ENCODE measurements at regions not wholly inside any gene's neighbourhood (a gene's known extent, or its start where the extent isn't known, plus 50 kb on each side); places are given as distances from the start of the nearest gene placed in this dataset.

DNA sequence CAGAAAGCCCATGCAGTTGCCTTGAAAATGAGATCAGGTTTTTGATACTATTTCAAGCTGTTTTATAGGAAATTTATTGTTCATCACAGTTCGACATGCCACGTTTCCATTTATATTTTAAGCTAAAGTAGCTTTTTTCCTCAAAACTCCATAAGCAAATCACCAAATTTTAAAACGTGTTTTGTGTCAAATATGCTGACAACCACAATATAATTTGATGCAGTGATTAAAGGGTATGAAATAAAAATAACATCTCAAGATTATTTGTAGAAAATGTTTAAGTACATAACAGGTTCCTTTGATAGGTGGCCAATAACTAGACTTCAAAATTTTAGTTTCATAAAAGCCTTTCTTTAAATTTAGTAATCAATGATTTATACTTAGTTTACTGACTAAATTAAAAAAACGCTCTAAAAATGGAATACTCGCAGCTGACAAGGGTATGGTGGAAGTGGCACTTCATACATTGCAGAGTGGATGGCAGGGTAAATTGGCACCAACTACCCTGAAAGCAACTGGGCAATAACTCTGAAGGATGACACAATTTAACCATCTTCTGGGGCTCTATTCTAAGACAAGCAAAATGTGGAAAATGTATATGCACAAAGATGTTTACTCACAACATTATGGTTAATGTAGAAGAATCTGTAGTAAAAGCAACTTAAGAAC is 481.6 kb downstream of the TNS3 start:
- intact Hi-C loops (cut with DNase I; ENCODE audit: low total_unique reads) = loop anchor here (5.0 kb wide), 1 partner anchor 1183 kb away; no protein-coding TSS in a partner anchor
- DNase-seq = no peak
- Histone ChIP-seq H3K4me3 (no peak overlapping the region), H3K4me1 (no peaks in the 10 kb centered on the region), H3K27me3 (no peaks in the 10 kb centered on the region), H3K9me3 (no peaks in the 10 kb centered on the region), H3K36me3 (no peaks in the 10 kb centered on the region), H3K27ac (no peak overlapping the region)
- TF ChIP-seq POLR2A (IDR thresholded peaks at IDR 0.05) = no peak
- TF ChIP-seq, protein P1, sequence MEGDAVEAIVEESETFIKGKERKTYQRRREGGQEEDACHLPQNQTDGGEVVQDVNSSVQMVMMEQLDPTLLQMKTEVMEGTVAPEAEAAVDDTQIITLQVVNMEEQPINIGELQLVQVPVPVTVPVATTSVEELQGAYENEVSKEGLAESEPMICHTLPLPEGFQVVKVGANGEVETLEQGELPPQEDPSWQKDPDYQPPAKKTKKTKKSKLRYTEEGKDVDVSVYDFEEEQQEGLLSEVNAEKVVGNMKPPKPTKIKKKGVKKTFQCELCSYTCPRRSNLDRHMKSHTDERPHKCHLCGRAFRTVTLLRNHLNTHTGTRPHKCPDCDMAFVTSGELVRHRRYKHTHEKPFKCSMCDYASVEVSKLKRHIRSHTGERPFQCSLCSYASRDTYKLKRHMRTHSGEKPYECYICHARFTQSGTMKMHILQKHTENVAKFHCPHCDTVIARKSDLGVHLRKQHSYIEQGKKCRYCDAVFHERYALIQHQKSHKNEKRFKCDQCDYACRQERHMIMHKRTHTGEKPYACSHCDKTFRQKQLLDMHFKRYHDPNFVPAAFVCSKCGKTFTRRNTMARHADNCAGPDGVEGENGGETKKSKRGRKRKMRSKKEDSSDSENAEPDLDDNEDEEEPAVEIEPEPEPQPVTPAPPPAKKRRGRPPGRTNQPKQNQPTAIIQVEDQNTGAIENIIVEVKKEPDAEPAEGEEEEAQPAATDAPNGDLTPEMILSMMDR (IDR thresholded peaks at IDR 0.05) = no peak

DNA sequence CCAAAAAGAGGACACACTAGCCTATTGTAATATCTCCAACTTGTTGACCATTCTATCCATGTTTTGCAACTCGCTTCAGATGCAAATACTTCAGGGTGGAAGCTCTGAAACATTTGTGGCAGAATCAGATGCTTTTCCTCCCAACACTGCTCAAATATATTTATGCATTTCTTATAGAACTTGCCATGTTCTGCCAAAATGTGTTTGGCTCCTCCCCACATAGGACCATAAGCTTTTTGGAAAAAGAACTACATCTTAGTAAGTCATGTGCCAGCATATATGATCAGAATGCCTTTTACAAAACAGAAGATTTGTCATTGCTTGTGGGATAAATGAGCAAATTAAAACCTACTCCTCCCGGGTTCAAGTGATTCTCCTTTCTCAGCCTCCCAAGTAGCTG is 484.5 kb downstream of the TNS3 start:
- Histone ChIP-seq H3K27ac (no peak overlapping the region), H3K9me3 (no peaks in the 10 kb centered on the region), H3K4me3 (no peak overlapping the region), H3K27me3 (no peaks in the 10 kb centered on the region), H3K36me3 (no peaks in the 10 kb centered on the region), H3K4me1 (no peaks in the 10 kb centered on the region)
- intact Hi-C loops (cut with DNase I; ENCODE audit: low total_unique reads) = loop anchor here (10.0 kb wide), 1 partner anchor 157 kb away; no protein-coding TSS in a partner anchor
- DNase-seq = no peak
- TF ChIP-seq, protein P1 (IDR thresholded peaks at IDR 0.05) = no peak
- no peak for TF ChIP-seq POLR2A (IDR thresholded peaks at IDR 0.05)

DNA sequence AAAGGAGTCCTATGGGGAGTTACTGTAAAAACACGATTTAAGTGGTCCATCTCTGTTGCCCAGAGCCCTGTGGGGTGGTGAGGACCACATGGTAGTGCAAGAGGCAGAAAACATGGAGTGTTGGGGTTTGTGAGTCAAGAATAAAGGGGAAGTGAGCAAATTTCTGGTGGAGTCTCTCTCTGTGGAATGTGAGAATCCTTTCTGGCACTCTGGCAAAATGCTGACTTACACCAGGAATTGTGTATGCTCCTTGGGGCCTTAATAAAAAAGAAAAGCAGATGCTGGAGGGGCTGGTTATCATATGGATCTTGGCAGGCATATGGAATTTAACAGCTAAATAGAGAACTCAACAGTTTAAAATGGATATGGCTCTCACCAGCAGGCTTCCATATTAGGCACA is 486.0 kb downstream of the TNS3 start:
- intact Hi-C loops (cut with DNase I; ENCODE audit: low total_unique reads) = loop anchor here (10.0 kb wide), 1 partner anchor 159 kb away; no protein-coding TSS in a partner anchor
- no peak for DNase-seq
- H3K9me3 ChIP-seq = no peaks in the 10 kb centered on the region
- no peak overlapping the region for H3K4me3 ChIP-seq
- TF ChIP-seq, protein P1 (IDR thresholded peaks at IDR 0.05) = no peak
- H3K4me1 ChIP-seq = no peaks in the 10 kb centered on the region
- H3K36me3 ChIP-seq = no peaks in the 10 kb centered on the region
- no peak overlapping the region for H3K27ac ChIP-seq
- no peaks in the 10 kb centered on the region for H3K27me3 ChIP-seq

DNA sequence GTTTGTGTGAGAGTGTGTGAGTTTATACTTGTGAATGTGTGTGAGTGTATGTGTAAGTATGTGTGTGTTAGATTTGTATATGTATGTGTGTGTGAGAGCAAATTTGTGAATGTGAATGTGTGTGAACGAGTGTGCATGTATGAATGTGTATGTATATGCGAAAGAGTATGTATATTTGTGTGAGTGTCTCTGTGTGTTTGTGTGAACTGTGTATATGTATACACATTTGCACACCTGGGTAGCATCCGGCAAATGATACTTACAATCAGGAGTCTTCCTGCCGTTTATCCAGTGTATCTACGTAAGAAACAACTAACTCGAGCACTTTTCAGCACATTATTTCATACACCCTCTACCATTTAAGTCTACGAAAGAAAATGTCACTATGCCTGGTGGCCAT is 487.4 kb downstream of the TNS3 start:
- Histone ChIP-seq H3K9me3 (no peaks in the 10 kb centered on the region), H3K4me3 (no peak overlapping the region), H3K27ac (no peak overlapping the region), H3K27me3 (no peaks in the 10 kb centered on the region), H3K4me1 (no peaks in the 10 kb centered on the region), H3K36me3 (no peaks in the 10 kb centered on the region)
- TF ChIP-seq POLR2A (IDR thresholded peaks at IDR 0.05) = no peak
- TF ChIP-seq, protein P1 (IDR thresholded peaks at IDR 0.05) = no peak
- DNase-seq = no peak
- intact Hi-C loops (cut with DNase I; ENCODE audit: low total_unique reads) = loop anchor here (10.0 kb wide), 1 partner anchor 160 kb away; no protein-coding TSS in a partner anchor

DNA sequence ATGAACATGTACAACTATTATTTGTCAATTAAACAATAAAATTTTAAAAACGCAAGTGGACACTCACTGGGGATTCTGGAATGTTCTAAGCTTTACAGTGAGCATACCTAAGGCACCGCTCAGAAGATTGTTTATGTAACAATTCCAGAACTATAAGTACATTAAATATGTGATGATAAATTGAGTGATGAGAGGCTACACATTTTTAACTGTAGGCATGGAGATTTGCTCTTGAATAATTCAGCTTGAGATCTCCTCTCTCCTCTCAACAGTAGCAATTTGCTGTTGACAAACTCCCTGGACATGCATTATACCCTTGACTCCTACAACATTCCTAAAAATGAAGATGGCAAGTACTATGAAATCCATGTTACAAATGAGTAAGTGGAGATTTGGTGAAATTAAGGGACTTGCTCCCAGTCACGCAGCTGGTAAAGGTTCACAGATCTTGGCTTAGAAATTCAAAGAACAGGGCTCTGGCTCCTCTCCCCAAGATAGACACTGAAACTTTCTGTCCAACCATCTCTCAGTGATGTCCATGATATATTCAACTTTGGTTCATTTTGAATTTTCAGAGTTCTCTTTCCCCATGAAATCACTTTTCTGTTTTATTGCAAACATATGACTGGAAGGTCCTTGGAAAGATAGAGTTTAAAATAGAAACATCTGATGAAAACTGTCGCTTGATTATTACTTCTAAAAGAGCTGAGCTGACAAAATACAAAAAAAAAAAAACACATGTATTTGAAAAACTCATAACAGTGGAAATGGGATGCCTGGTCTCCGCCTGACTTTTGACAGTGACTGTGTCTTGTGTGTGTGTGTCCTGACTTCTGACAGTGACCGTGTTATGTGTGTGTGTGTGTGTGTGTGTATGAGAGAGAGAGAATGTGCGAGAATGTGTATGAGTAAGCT is 488.3 kb downstream of the TNS3 start:
- H3K36me3 ChIP-seq = no peaks in the 10 kb centered on the region
- H3K9me3 ChIP-seq = no peaks in the 10 kb centered on the region
- H3K4me1 ChIP-seq = no peaks in the 10 kb centered on the region
- no peak for DNase-seq
- H3K4me3 ChIP-seq = no peak overlapping the region
- TF ChIP-seq, protein P1 (IDR thresholded peaks at IDR 0.05) = no peak
- no peak for TF ChIP-seq POLR2A (IDR thresholded peaks at IDR 0.05)
- intact Hi-C loops (cut with DNase I; ENCODE audit: low total_unique reads) = loop anchor here (10.0 kb wide), 1 partner anchor 161 kb away; no protein-coding TSS in a partner anchor
- H3K27me3 ChIP-seq = no peaks in the 10 kb centered on the region
- no peak overlapping the region for H3K27ac ChIP-seq
